ENCODE measurements at regions not wholly inside any gene's neighbourhood (a gene's known extent, or its start where the extent isn't known, plus 50 kb on each side); places are given as distances from the start of the nearest gene placed in this dataset.

DNA sequence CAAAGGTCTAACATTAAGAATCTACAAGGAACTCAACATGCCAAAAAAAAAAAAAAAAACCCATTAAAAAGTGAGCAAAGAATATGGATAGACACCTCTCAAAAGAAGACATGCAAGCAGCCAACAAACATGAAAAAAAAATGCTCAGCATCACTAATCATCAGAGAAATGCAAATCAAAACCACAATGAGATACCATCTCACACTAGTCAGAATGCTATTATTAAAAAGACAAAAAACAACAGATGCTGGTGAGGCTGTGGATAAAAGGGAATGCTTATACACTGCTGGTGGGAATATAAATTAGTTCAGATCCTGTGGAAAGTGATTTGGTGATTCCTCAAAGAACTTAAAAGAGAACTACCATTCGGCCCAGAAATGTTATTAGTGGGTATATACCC is 257.7 kb upstream of the PLET1 start:
- no peaks in the 10 kb centered on the region for H3K36me3 Mint-ChIP-seq (ENCODE audit: low read depth)
- TF ChIP-seq, protein P1, sequence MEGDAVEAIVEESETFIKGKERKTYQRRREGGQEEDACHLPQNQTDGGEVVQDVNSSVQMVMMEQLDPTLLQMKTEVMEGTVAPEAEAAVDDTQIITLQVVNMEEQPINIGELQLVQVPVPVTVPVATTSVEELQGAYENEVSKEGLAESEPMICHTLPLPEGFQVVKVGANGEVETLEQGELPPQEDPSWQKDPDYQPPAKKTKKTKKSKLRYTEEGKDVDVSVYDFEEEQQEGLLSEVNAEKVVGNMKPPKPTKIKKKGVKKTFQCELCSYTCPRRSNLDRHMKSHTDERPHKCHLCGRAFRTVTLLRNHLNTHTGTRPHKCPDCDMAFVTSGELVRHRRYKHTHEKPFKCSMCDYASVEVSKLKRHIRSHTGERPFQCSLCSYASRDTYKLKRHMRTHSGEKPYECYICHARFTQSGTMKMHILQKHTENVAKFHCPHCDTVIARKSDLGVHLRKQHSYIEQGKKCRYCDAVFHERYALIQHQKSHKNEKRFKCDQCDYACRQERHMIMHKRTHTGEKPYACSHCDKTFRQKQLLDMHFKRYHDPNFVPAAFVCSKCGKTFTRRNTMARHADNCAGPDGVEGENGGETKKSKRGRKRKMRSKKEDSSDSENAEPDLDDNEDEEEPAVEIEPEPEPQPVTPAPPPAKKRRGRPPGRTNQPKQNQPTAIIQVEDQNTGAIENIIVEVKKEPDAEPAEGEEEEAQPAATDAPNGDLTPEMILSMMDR (IDR thresholded peaks at IDR 0.05): no peak
- intact Hi-C loops (cut with micrococcal nuclease): no loop called here
- H3K9me3 Mint-ChIP-seq: no peaks in the 10 kb centered on the region
- H3K27me3 Mint-ChIP-seq: peaks cover 5% of the 10 kb centered on the region
- DNase-seq (no peak), ATAC-seq (no peak)
- CTCF ChIA-PET: no interaction called here
- POLR2A ChIA-PET: no interaction called here
- no peak overlapping the region for H3K4me3 Mint-ChIP-seq
- H3K4me1 Mint-ChIP-seq (ENCODE audit: low read depth): no peaks in the 10 kb centered on the region
- no peak overlapping the region for H3K27ac Mint-ChIP-seq

- no peak overlapping the region for H3K27ac Mint-ChIP-seq
- no peaks in the 10 kb centered on the region for H3K4me1 Mint-ChIP-seq (ENCODE audit: low read depth)
- ChIA-PET POLR2A (no interaction called here), CTCF (no interaction called here)
- TF ChIP-seq, protein P1 (IDR thresholded peaks at IDR 0.05): no peak
- H3K36me3 Mint-ChIP-seq (ENCODE audit: low read depth): no peaks in the 10 kb centered on the region
- H3K27me3 Mint-ChIP-seq: peaks cover 5% of the 10 kb centered on the region
- H3K4me3 Mint-ChIP-seq: no peak overlapping the region
- ATAC-seq (no peak), DNase-seq (no peak)
- H3K9me3 Mint-ChIP-seq: no peaks in the 10 kb centered on the region
- intact Hi-C loops (cut with micrococcal nuclease): no loop called here
These were observed 259.1 kb upstream of the PLET1 start for GRCh38 chr11:112519751-112520150.

GRCh38 chr11:112520354-112520753 is 259.7 kb upstream of the PLET1 start:
- no peak overlapping the region for H3K4me3 Mint-ChIP-seq
- H3K27ac Mint-ChIP-seq: no peak overlapping the region
- intact Hi-C loops (cut with micrococcal nuclease): no loop called here
- no peaks in the 10 kb centered on the region for H3K36me3 Mint-ChIP-seq (ENCODE audit: low read depth)
- H3K4me1 Mint-ChIP-seq (ENCODE audit: low read depth): peaks cover under 1% of the 10 kb centered on the region
- ATAC-seq (no peak), DNase-seq (no peak)
- H3K9me3 Mint-ChIP-seq: no peaks in the 10 kb centered on the region
- ChIA-PET POLR2A (no interaction called here), CTCF (no interaction called here)
- H3K27me3 Mint-ChIP-seq: peaks cover 5% of the 10 kb centered on the region
- TF ChIP-seq, protein P1 (IDR thresholded peaks at IDR 0.05): no peak

DNA sequence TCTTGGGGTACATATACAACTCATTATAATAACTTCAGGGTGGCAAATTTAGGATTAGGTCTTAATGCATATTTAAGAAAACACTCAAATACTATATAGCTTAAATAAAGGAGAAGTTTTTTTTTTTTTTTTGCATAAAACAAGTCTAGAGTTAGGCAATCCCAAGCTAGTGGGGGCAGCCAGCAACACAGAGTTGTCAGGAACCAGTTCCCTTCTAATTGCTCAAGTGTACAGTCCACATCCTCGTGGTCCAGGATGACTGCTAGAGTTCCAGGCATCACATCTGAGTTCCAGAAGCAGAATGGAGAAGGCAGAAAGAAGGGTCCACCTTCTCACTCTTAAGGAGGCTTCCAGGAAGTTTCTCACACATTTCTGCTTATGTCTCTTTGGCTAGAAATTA is 261.9 kb upstream of the PLET1 start:
- Mint-ChIP-seq H3K4me3 (no peak overlapping the region), H3K27ac (no peak overlapping the region), H3K9me3 (no peaks in the 10 kb centered on the region), H3K27me3 (peaks cover 5% of the 10 kb centered on the region), H3K36me3 (ENCODE audit: low read depth) (no peaks in the 10 kb centered on the region), H3K4me1 (ENCODE audit: low read depth) (peaks cover 3% of the 10 kb centered on the region)
- DNase-seq: no peak
- ATAC-seq: no peak
- ChIA-PET CTCF (no interaction called here), POLR2A (no interaction called here)
- TF ChIP-seq, protein P1 (IDR thresholded peaks at IDR 0.05): no peak
- intact Hi-C loops (cut with micrococcal nuclease): no loop called here

- Mint-ChIP-seq H3K4me1 (ENCODE audit: low read depth) (peaks cover 3% of the 10 kb centered on the region), H3K36me3 (ENCODE audit: low read depth) (no peaks in the 10 kb centered on the region), H3K27me3 (peaks cover 5% of the 10 kb centered on the region), H3K4me3 (no peak overlapping the region), H3K9me3 (no peaks in the 10 kb centered on the region), H3K27ac (no peak overlapping the region)
- DNase-seq (no peak), ATAC-seq (no peak)
- ChIA-PET POLR2A (no interaction called here), CTCF (no interaction called here)
- intact Hi-C loops (cut with micrococcal nuclease): no loop called here
- TF ChIP-seq, protein P1 (IDR thresholded peaks at IDR 0.05): no peak
These were observed 262.4 kb upstream of the PLET1 start for GRCh38 chr11:112523031-112523430.

All from activated CD8-positive, alpha-beta T cell treated with anti-CD3 and anti-CD28 coated beads for 36 hours (primary cell).